HG03442 (cell line): ENCODE measurements at regions not wholly inside any gene's neighbourhood (a gene's known extent, or its start where the extent isn't known, plus 50 kb on each side); places are given as distances from the start of the nearest gene placed in this dataset.
"Not testable (repeated sequence)": the region's sequence is repeated elsewhere in the genome, so short reads cannot be mapped to it uniquely, and the experiment has no call there.

ENCODE experiments used
- ATAC-seq: cut with Tn5 transposase; IDR thresholded peaks from one replicate; pipeline ENCODE4 v1.9.1; 2021; ENCODE audit warnings: mild to moderate bottlenecking, moderate library complexity; ENCODE audit not compliant: unreplicated experiment

DNA sequence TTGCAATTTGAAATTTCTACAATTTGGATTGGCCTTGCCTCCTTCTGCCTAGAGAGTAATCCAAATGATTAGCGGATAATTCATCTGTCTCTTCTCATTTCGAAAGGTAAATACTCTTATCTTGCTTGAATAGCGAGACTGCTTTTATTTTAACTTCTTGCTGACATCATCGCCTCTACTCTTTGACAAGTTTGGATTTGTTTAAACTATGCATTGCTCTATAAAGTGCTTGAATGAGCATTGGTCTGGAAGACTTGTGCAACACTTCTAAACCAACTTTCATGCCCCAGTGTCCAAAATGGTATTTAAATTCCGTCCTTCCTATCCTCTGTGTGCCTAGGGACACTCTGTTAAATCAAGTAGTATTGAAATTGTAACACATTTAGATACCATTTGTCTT, 384.1 kb upstream of the SLC35B3 start:
- no peak for ATAC-seq

DNA sequence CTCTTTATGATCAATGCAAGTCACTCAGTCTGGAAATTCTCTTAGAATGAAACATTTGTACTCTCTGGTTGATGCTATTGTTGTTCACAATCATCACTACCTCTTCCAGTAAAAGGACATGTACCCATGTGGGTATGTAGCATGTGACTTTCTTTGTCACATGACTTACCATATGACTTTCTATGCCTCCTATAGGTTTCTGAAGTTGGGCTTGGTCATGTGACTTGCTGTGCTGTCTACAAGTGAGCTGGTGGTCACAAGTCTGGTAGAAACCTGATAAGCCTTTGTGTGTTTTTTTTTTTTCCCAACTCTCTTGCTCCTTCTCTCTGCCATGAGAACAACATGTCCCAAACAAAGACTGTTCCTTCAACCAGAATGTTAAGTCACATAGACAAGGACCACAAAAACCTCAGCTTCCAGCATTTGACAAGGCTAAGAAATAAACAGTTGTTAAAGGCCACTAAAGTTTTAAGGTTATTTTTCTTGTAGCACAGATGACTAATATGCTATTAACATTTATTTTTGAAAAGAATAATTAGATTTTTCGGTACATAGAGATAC, 379.2 kb upstream of the SLC35B3 start:
- ATAC-seq = no peak

DNA sequence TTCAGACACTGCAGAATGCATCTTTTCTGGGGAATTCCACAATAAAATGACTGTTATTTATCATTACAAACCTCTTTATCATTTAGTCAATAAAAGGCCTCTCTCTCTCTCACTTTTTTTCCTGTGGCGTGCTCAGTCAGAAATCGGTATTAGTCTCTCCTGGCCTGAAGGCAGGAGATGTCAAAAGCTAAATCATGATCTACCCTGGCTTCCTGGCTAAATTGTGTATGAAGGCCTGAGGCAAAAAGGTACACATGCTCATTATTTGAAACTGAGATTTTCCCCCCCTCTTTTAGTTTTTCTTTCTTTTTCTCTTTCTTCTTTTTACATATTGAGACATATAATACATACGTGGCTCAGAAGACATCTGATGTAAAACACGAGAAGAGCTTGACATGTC, 375.0 kb upstream of the SLC35B3 start:
- no peak for ATAC-seq

DNA sequence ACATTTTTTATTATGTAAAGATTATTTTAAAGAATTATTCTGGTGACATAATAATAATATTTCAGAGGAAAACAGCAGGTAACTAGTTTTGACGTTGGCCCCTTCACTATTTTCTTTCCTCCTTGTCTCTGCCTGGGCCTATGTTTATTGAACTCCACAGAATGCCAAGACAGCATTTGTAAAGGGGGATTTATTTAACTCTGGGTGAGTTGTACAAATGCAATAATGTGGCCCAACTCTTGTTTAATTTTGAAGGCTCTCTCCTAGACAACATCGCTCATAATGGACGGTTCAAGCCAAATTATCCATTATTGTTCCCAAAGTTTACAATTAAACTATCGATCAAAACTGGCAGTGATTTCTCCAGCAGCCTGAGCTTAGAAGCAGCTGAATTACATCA, 374.3 kb upstream of the SLC35B3 start:
- no peak for ATAC-seq

DNA sequence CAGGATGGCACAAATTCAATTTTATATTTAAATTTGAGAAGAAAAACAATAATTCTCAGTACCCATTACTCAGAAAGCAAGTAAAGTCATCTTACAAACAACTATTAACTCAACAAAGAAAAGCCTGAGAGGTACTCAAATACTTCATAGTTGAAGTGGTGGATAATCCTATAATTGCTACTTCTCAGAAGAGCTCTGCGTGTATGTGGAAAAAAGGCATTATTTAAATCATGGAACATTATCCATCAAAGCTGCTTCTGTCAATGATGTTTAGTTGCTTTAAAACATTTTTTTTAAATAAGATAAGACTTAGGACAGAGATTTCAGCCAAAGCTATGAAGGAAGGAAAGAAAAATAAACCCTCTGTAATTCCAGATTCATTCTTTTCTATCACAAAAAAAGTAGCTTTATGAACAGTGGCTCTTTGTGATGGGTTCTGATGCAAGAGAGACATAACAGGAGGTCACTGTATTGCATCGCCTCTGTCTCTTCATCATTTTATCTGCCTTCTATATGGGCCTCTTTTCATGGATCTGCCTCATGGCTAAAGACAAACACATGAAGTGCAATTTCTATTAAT, 367.9 kb upstream of the SLC35B3 start:
- ATAC-seq = no peak

DNA sequence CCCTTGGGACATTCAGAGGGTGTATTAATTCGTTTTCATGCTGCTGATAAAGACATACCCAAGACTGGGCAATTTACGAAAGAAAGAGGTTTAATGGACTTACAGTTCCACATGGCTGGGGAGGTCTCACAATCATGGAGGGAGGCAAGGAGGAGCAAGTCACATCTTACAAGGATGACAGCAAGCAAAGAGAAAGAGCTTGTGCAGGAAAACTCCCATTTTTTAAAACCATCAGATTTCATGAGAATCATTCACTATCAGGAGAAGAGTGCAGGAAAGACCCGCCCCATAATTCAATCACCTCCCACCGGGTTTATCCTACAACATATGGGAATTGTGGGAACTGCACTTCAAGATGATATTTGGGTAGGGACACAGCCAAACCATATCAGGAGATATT, 367.1 kb upstream of the SLC35B3 start:
- ATAC-seq = not testable (repeated sequence)

DNA sequence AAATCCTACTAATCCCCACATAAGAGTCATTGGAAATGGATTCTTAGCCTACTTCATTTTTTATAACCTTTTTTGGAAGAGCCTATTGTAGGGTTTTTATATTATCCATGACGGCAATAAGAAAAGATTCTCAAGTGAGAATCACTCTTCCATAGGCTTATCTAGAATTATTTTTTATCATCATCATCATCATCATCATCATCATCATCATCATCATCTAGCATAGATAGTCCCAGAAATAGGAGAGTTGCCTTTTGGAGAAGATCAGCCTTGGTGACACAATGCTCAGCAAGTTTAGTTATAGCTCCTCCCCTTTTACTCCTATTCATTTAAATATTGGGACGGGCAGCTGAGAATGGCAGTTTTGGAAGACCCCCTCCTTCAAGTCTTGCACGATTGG, 359.1 kb upstream of the SLC35B3 start:
- no peak for ATAC-seq

DNA sequence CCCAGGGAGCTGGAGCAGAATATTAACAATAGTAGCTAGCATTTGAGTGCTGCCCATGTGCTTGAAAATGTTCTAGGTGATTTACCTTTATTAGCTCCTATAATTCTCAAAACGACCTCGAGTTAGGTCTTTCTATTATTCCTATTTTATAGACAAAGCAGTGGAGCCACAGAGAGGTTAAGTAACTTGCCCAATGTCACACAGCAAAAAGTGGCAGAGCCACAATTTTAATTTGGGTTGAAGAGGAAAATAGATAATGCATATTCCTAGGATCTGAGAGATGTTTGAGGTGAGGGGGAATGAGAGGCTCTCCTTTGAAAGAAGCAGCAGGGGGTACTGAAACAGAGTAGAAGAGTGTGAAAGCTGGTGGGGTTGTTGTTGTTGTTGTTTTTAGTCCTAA, 354.5 kb upstream of the SLC35B3 start:
- ATAC-seq = no peak

DNA sequence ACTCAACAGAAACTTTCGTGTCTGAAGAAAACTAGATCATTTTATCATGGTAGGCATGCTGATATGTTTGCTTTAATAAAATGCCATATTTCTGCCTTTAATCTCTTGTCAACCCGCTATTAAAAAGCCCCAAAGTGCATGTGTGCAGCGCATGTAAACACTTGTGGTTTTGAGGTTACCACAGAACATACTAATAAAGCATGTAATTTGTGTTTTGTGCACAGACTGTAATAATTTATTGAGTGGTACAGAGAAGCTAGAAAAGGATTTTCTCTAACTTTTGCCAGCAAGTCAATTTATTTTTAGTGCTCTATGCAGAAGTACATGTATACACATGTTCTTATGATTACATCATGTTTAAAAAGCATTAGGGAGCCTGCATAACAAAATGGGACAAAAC, 349.9 kb upstream of the SLC35B3 start:
- ATAC-seq = no peak

DNA sequence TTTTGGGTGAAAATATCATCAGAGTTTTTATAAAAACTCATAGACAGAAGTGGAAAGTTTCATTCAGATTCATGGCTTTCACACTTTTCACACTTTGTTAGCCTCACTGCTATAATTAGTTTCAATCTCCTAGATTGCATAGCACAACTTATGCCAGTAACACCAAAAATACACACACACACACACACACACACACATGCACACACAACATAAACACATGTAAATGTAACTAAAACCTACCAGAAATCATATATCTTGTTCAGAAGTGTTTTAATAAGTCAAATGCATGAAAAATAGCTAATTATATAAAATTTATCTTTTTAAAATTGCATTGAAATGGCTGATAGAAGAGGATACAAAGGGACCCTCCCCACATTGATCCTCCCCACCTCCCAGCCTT, 347.8 kb upstream of the SLC35B3 start:
- no peak for ATAC-seq

DNA sequence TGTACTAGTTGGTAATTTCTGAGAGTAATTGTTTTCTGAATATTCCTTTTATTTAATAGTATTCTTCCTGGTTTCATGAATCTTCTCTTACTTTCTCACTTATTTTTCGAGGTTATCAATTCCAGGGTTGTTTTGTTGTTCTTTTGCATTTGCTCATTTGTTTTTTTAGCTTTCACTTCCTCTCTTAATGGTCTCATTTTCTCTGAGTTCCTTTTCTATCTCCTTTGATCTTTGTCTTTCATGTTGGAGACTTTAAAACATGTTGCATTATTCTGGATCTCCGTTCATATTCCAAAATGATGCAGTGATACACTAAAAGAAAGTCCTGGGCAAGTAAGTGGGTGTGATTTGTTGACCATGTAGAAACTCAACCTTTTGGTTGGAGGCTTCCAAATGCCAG, 345.3 kb upstream of the SLC35B3 start:
- no peak for ATAC-seq

DNA sequence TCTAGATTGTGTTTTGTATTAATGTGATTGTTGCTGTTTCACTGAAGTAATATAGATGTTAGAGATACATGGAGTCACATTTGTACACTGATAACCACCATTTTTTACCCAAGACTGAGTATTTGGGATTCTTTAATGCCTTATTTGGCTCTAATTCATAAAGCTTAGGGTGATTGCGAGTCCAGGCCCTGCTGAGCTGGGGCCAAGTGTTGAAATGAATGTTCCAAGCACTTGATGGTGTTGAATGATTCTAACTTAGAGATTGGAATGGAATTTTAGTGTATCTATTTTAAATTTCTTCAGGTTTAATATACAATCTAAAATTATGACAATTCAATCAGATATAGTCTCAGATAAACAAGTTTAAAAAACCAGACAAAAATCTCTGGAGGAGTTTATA, 329.4 kb upstream of the SLC35B3 start:
- no peak for ATAC-seq

DNA sequence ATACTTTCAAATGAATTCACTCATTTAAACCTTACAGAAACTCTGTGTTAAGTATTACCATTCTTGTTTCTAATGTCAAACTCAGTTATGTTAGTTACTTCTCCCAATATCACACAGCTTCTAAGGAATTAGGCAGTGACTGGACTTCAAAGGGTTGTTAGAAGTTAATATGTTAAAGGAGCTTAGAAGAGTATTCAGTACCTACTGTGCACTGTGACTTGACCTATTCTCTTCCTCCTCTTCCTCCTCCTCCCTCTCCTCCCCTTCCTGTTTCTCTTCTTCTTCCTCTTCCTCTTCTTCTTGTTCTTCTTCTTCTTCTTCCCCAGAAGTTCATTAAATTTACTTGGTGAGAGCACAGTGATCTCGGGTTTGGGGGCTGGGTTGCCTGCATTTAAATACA, 325.6 kb upstream of the SLC35B3 start:
- no peak for ATAC-seq

DNA sequence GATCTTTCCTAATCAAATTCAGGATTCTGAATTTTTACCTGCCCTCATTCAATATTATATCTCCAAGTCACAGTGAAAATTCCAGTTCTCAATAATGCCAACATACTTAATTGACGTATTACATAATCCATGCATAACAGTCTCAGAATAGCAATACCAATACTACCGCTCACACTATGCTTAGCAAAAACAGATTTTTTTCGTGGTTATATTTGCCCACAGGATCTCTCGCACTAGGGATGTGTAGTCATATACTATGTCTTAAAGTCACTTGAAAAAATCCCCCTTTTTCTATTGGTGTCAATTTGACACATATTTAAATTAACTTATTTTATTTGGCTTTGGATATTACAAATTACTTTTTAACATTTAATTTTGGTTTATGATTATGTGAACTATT, 323.1 kb upstream of the SLC35B3 start:
- no peak for ATAC-seq

DNA sequence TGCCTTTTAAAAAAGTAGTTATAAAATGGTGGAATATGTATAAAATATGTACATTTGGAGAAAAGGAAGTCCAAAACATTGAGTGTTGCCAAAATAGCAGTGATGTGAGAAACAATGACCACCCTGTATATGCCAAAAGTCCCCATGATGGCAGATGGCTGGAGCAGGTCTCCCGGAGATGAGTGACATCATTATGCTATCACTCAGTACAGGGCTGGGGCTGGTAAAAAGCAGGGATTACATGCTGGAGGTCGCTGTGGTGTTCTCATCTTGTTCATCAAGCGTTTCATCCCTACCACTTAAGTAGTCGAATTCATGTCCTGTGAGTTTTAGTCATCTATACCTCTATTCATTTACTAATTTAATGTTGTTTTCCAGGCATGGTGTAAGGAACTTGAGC, 315.3 kb upstream of the SLC35B3 start:
- no peak for ATAC-seq

DNA sequence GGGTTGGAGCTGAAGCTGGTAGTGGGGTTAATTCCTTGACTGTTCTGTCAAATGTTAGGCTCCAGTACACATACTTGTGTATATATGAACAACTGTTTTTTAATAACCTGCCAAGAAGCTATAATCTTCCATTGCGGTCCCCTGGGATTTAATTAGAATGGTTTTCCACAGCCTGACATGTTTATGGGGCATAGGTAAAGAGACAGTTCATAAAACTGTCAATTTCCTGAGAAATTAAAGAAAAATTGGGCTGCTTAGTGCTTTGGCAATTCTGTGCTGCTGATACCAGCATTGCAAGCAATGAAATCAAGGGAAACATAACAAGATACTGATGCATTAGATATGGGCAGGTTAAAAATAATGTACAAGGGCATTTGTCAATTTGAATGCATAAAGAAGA, 314.1 kb upstream of the SLC35B3 start:
- ATAC-seq = no peak

DNA sequence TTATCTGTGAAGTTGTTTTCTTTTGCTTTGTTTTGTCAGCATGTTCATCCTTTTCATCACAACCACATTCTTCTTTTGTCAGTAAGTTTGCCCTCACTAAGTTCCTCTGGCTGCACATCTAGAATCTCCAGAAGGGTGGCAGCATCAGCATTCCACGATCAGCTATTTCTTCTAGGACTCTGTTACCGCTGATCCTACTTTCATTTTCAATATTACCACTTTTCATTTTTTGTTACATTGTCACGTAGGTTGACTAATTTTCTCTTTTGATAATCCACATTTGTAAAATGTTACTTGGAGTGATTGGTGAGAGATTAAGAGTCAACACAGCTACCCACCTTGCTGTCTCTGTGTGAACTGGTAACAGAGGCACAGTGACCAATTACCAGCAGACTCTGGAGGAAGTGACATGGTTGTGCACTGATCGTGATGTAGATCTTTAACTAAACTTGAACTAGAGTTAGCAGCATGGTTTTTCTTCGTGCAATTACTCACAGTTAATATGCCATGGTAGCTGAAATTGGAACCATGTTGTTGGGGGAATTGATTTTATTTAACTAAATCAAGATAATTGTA, 307.9 kb upstream of the SLC35B3 start:
- ATAC-seq = peak; percentile 80

DNA sequence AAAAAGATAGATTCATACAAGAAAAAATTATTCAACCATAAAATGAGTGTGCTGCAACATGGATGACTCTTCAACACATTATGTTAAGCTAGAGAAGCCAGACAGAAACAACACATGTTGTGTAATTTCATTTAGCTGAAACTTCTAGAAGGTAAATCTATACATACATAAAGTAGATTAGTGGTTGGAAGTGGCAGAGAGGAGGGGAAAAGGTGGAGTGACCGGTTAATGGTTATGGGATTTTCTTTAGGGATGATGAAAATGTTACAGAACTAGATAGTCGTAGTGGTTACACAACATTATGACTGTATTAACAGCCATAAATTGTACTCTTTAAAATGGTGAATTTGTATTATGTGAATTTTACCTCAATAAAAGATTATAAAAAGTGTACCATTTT, 304.1 kb upstream of the SLC35B3 start:
- ATAC-seq = no peak

DNA sequence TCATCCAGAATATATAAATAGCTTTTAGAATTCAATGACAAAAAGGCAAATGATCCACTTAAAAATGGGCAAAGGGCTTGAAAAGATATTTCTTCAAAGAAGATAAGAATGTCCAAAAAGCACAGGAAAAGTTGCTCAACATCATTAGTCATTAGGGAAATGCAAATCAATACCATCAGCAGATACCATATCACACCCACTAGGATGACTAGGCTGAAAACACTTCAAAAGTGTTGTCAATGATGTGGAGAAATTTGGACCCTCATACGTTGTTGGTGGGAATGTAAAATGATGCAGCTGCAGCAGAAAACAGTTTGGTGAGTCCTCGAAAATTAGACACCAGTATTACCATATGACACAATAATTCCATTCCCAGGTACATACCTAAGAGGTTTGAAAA, 303.6 kb upstream of the SLC35B3 start:
- ATAC-seq = no peak

DNA sequence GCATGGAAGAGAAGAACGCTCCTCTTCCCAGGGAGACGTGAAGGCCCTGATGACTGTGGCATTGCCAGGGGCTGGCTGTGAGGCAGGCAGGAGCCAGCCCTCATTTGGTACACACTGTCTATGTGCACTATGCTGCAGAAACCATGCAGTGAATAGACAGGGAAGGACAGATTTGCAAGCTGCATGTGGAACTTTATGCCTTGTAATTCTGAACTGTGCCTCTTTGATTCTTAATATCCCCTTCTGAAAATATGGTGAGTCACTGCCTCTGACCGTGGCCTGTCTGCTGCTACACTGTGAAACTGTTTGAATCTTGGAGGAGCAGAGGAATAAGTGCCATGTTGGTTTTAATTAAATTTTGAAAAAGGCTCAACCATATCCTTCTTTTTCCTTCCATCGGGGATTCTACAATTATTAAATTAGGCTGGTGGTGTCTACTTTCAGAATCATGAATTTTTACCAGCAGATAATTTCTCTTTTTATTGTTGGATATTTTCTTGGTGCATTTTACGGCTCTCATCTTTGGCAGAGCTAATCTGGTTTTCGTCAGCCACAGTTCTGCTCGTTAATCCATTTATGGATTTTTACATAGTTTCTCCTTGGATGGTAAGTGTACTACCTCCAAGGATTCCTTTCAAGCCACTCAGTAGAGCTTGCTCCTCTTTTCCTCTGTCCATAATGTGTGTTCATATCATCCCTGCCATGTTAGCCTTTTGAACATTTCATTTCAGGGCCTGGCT, 301.0 kb upstream of the SLC35B3 start:
- no peak for ATAC-seq

DNA sequence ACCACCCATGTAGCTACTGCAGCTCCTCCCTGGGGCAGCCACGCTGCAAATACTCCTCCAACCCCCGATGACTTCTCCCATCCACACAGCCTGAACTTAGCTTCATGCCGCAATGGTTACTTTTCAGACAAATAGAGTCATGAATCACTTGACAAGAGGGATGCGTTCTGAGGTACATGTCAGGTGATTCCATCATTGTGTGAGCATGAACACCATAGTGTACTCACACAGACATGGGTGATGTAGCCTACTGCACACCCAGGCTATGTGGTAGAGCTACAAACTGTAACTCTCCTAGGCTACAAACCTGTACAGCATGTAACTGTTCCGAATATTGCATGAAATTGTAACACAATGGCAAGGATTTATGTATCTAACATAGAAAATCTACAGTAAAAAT, 298.5 kb upstream of the SLC35B3 start:
- ATAC-seq = no peak

DNA sequence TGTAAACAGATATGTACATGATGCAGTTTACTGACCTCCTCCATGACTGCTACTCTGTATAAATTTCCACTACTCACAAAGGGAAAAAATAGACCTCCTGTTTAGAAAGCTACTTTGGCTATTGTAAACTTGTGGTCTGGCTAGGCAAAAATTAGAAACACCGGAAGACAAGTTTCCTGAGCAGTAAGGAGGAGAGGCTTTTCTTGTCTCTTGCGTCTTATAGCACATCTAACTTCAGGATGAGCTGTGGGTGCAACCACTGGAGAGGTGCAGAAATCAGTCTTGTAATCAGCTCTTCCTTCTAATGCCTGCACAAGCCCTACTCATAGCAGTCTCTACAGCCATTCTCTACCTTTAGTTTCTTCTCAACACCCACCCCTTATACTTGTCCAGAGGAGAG, 296.5 kb upstream of the SLC35B3 start:
- peak; percentile 63 for ATAC-seq
